ENCODE measurements at regions not wholly inside any gene's neighbourhood (a gene's known extent, or its start where the extent isn't known, plus 50 kb on each side); places are given as distances from the start of the nearest gene placed in this dataset.
"Not testable (repeated sequence)": the region's sequence is repeated elsewhere in the genome, so short reads cannot be mapped to it uniquely, and the experiment has no call there.

- Histone ChIP-seq H3K27me3 (ENCODE audit: control insufficient read depth, insufficient read depth, low read length) (no peaks in the 10 kb centered on the region), H3K4me1 (ENCODE audit: control insufficient read depth, insufficient read depth, low read length) (peaks cover 9% of the 10 kb centered on the region), H3K9ac (ENCODE audit: low read length) (no peak overlapping the region), H3K36me3 (ENCODE audit: control insufficient read depth, insufficient read depth, low read length) (no peaks in the 10 kb centered on the region), H3K27ac (ENCODE audit: low read depth, low read length) (peak overlapping the region; percentile 14), H3K4me3 (ENCODE audit: low read length) (no peak overlapping the region)
Measured at GRCh38 chr13:49859560-49859959, 67.1 kb upstream of the KPNA3 start.

- H3K27ac ChIP-seq (ENCODE audit: low read depth, low read length) = peak overlapping the region; percentile 30
- peaks cover 9% of the 10 kb centered on the region for H3K4me1 ChIP-seq (ENCODE audit: control insufficient read depth, insufficient read depth, low read length)
- H3K4me3 ChIP-seq (ENCODE audit: low read length) = no peak overlapping the region
Measured at GRCh38 chr13:49858178-49858856, 65.8 kb upstream of the KPNA3 start.

GRCh38 chr13:49855930-49856329, 63.4 kb upstream of the KPNA3 start:
- Histone ChIP-seq H3K27ac (ENCODE audit: low read depth, low read length) (no peak overlapping the region), H3K36me3 (ENCODE audit: control insufficient read depth, insufficient read depth, low read length) (no peaks in the 10 kb centered on the region), H3K4me1 (ENCODE audit: control insufficient read depth, insufficient read depth, low read length) (peaks cover 9% of the 10 kb centered on the region), H3K27me3 (ENCODE audit: control insufficient read depth, insufficient read depth, low read length) (no peaks in the 10 kb centered on the region), H3K9ac (ENCODE audit: low read length) (no peak overlapping the region), H3K4me3 (ENCODE audit: low read length) (no peak overlapping the region)

More at GRCh38 chr13:49858178-49858856, 65.8 kb upstream of the KPNA3 start:
- no peaks in the 10 kb centered on the region for H3K27me3 ChIP-seq (ENCODE audit: control insufficient read depth, insufficient read depth, low read length)
- no peak overlapping the region for H3K9ac ChIP-seq (ENCODE audit: low read length)
- H3K36me3 ChIP-seq (ENCODE audit: control insufficient read depth, insufficient read depth, low read length) = no peaks in the 10 kb centered on the region

GRCh38 chr13:49853535-49853934, 61.1 kb upstream of the KPNA3 start:
- Histone ChIP-seq H3K4me1 (ENCODE audit: control insufficient read depth, insufficient read depth, low read length) (peaks cover 5% of the 10 kb centered on the region), H3K36me3 (ENCODE audit: control insufficient read depth, insufficient read depth, low read length) (no peaks in the 10 kb centered on the region), H3K27me3 (ENCODE audit: control insufficient read depth, insufficient read depth, low read length) (no peaks in the 10 kb centered on the region), H3K4me3 (ENCODE audit: low read length) (no peak overlapping the region), H3K27ac (ENCODE audit: low read depth, low read length) (no peak overlapping the region), H3K9ac (ENCODE audit: low read length) (no peak overlapping the region)

- H3K4me1 ChIP-seq (ENCODE audit: control insufficient read depth, insufficient read depth, low read length); H3K27me3 ChIP-seq (ENCODE audit: control insufficient read depth, insufficient read depth, low read length): not testable (repeated sequence)
Measured at GRCh38 chr13:49852460-49852859, 60.0 kb upstream of the KPNA3 start.

GRCh38 chr13:49844181-49844580, 51.7 kb upstream of the KPNA3 start:
- H3K9ac ChIP-seq (ENCODE audit: low read length) = no peak overlapping the region
- H3K4me1 ChIP-seq (ENCODE audit: control insufficient read depth, insufficient read depth, low read length) = no peaks in the 10 kb centered on the region
- no peaks in the 10 kb centered on the region for H3K27me3 ChIP-seq (ENCODE audit: control insufficient read depth, insufficient read depth, low read length)
- no peak overlapping the region for H3K27ac ChIP-seq (ENCODE audit: low read depth, low read length)
- no peaks in the 10 kb centered on the region for H3K36me3 ChIP-seq (ENCODE audit: control insufficient read depth, insufficient read depth, low read length)
- no peak overlapping the region for H3K4me3 ChIP-seq (ENCODE audit: low read length)

More at GRCh38 chr13:49852460-49852859, 60.0 kb upstream of the KPNA3 start:
- H3K9ac ChIP-seq (ENCODE audit: low read length); H3K27ac ChIP-seq (ENCODE audit: low read depth, low read length); H3K36me3 ChIP-seq (ENCODE audit: control insufficient read depth, insufficient read depth, low read length); H3K4me3 ChIP-seq (ENCODE audit: low read length): not testable (repeated sequence)
